ENCODE measurements at regions not wholly inside any gene's neighbourhood (a gene's known extent, or its start where the extent isn't known, plus 50 kb on each side); places are given as distances from the start of the nearest gene placed in this dataset.

- ChIA-PET CTCF (no interaction called here), POLR2A (ENCODE audit: unreplicated experiment) (no interaction called here)
Observed at GRCh38 chr3:187802928-187803259, 57.6 kb upstream of the BCL6 start.

GRCh38 chr3:187804120-187804744, 59.0 kb upstream of the BCL6 start:
- Histone ChIP-seq H2AFZ (no peak overlapping the region), H3K4me1 (replicated peaks; ENCODE audit: insufficient read depth) (peaks cover 33% of the 10 kb centered on the region), H3K79me2 (ENCODE audit: low read depth) (no peaks in the 10 kb centered on the region), H3K27ac (no peak overlapping the region), H3K4me2 (no peak overlapping the region), H3K36me3 (ENCODE audit: low read depth) (no peaks in the 10 kb centered on the region), H3F3A (ENCODE audit: insufficient read depth, low read depth) (peaks cover 28% of the 10 kb centered on the region), H3K4me3 (no peak overlapping the region), H3K27me3 (ENCODE audit: insufficient read depth, low read depth) (no peaks in the 10 kb centered on the region), H4K20me1 (ENCODE audit: insufficient read depth) (no peaks in the 10 kb centered on the region), H3K9me3 (ENCODE audit: insufficient read depth, low read depth) (no peaks in the 10 kb centered on the region; the same call in 1 of the 2 replicates), H3K9me2 (ENCODE audit: insufficient read depth) (no peaks in the 10 kb centered on the region)
- ChIA-PET CTCF (no interaction called here), POLR2A (ENCODE audit: unreplicated experiment) (no interaction called here)
- intact Hi-C loops (cut with micrococcal nuclease; ENCODE audit: unreplicated experiment): no loop called here
- no TSS peak for BruUV-seq (replicated peaks)
- TF ChIP-seq EZH2 (IDR thresholded peaks at IDR 0.05; ENCODE audit: low read depth) (no peak), CTCF (conservative IDR thresholded peaks at IDR 0.05) (no peak)
- no peak for DNase-seq

More at GRCh38 chr3:187802928-187803259, 57.6 kb upstream of the BCL6 start:
- H3K79me2 ChIP-seq (ENCODE audit: low read depth): no peaks in the 10 kb centered on the region
- H3K27me3 ChIP-seq (ENCODE audit: insufficient read depth, low read depth): no peaks in the 10 kb centered on the region
- H3K4me2 ChIP-seq: no peak overlapping the region
- no peaks in the 10 kb centered on the region for H4K20me1 ChIP-seq (ENCODE audit: insufficient read depth)
- peaks cover 21% of the 10 kb centered on the region for H3K4me1 ChIP-seq (replicated peaks; ENCODE audit: insufficient read depth)
- no peaks in the 10 kb centered on the region; the same call in 1 of the 2 replicates for H3K9me3 ChIP-seq (ENCODE audit: insufficient read depth, low read depth)
- no peaks in the 10 kb centered on the region for H3K36me3 ChIP-seq (ENCODE audit: low read depth)
- DNase-seq: no peak
- no peak overlapping the region for H2AFZ ChIP-seq
- no TSS peak for BruUV-seq (replicated peaks)
- intact Hi-C loops (cut with micrococcal nuclease; ENCODE audit: unreplicated experiment): no loop called here
- no peaks in the 10 kb centered on the region for H3K9me2 ChIP-seq (ENCODE audit: insufficient read depth)
- H3K4me3 ChIP-seq: no peak overlapping the region
- H3K27ac ChIP-seq: no peak overlapping the region
- TF ChIP-seq EZH2 (IDR thresholded peaks at IDR 0.05; ENCODE audit: low read depth) (no peak), CTCF (conservative IDR thresholded peaks at IDR 0.05) (no peak)
- peaks cover 14% of the 10 kb centered on the region for H3F3A ChIP-seq (ENCODE audit: insufficient read depth, low read depth)

GRCh38 chr3:187804745-187805121, 59.5 kb upstream of the BCL6 start:
- POLR2A ChIA-PET (ENCODE audit: unreplicated experiment): no interaction called here

More at GRCh38 chr3:187804745-187805121, 59.5 kb upstream of the BCL6 start:
- H3K27ac ChIP-seq: no peak overlapping the region
- CTCF ChIA-PET: no interaction called here
- H3K27me3 ChIP-seq (ENCODE audit: insufficient read depth, low read depth): no peaks in the 10 kb centered on the region
- no peak for DNase-seq
- no peaks in the 10 kb centered on the region for H3K79me2 ChIP-seq (ENCODE audit: low read depth)
- TF ChIP-seq CTCF (conservative IDR thresholded peaks at IDR 0.05) (no peak), EZH2 (IDR thresholded peaks at IDR 0.05; ENCODE audit: low read depth) (no peak)
- no peak overlapping the region for H2AFZ ChIP-seq
- H3K9me3 ChIP-seq (ENCODE audit: insufficient read depth, low read depth): no peaks in the 10 kb centered on the region; the same call in 1 of the 2 replicates
- H3K9me2 ChIP-seq (ENCODE audit: insufficient read depth): no peaks in the 10 kb centered on the region
- no peaks in the 10 kb centered on the region for H4K20me1 ChIP-seq (ENCODE audit: insufficient read depth)
- H3K36me3 ChIP-seq (ENCODE audit: low read depth): no peaks in the 10 kb centered on the region
- peaks cover 29% of the 10 kb centered on the region for H3F3A ChIP-seq (ENCODE audit: insufficient read depth, low read depth)
- no peak overlapping the region for H3K4me3 ChIP-seq
- no peak overlapping the region for H3K4me2 ChIP-seq
- peaks cover 34% of the 10 kb centered on the region for H3K4me1 ChIP-seq (replicated peaks; ENCODE audit: insufficient read depth)
- intact Hi-C loops (cut with micrococcal nuclease; ENCODE audit: unreplicated experiment): no loop called here
- no TSS peak for BruUV-seq (replicated peaks)

Data from PC-9 (cell line).